Breast epithelium (tissue), 3 donors: ENCODE measurements at regions not wholly inside any gene's neighbourhood (a gene's known extent, or its start where the extent isn't known, plus 50 kb on each side); places are given as distances from the start of the nearest gene placed in this dataset.

Experiments used
- POLR2A ChIP-seq: fragments of 450-650 bp; IDR thresholded peaks from one replicate; pipeline ENCODE4 v1.6.1; 2016; ENCODE audit warnings: antibody characterized with exemption, mild to moderate bottlenecking, moderate library complexity
- TF ChIP-seq, protein P1 (sequence below), 3 donors: fragments of 450-650 bp; IDR thresholded peaks; one replicate each; pipeline ENCODE4 v1.5.1; 2016 to 2017; ENCODE audit warnings: antibody characterized with exemption in 3 of 3, mild to moderate bottlenecking in 3 of 3, moderate library complexity in 3 of 3

DNA sequence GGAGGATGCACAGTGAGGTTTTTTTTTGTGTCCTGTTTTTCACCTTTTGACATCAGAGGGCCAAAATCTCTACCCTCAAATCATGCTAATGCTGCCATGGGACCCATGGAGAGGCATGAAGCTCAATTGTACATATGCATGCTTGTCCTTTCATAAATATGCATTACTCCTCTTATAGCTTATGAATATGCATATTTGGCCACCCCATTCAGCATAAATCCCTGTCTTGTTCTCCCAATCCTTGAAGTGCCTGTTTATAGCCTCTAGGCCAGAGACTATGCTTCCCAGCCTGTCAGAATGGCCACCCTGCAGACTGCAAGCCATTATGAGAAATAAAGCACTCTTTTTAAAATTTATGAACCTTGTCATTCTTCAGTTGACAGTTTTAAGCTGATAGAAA lies 696.4 kb upstream of the ZNF804A start:
- TF ChIP-seq, protein P1, sequence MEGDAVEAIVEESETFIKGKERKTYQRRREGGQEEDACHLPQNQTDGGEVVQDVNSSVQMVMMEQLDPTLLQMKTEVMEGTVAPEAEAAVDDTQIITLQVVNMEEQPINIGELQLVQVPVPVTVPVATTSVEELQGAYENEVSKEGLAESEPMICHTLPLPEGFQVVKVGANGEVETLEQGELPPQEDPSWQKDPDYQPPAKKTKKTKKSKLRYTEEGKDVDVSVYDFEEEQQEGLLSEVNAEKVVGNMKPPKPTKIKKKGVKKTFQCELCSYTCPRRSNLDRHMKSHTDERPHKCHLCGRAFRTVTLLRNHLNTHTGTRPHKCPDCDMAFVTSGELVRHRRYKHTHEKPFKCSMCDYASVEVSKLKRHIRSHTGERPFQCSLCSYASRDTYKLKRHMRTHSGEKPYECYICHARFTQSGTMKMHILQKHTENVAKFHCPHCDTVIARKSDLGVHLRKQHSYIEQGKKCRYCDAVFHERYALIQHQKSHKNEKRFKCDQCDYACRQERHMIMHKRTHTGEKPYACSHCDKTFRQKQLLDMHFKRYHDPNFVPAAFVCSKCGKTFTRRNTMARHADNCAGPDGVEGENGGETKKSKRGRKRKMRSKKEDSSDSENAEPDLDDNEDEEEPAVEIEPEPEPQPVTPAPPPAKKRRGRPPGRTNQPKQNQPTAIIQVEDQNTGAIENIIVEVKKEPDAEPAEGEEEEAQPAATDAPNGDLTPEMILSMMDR (IDR thresholded peaks at IDR 0.05), result no peak
- no peak for TF ChIP-seq POLR2A
